Karpas-422 (cell line): ENCODE measurements at regions not wholly inside any gene's neighbourhood (a gene's known extent, or its start where the extent isn't known, plus 50 kb on each side); places are given as distances from the start of the nearest gene placed in this dataset.

ENCODE experiments used
- DNase-seq: peaks from one replicate; pipeline ENCODE4 v3.0.0-alpha.2; 2015
- H2AFZ ChIP-seq: fragments of 200-600 bp; sonication (generic); 2 replicates; pipeline ENCODE4 v1.6.1; 2014; ENCODE audit warnings: antibody characterized with exemption, low read length, mixed read lengths
- H3K27ac ChIP-seq: fragments of 200-600 bp; sonication (generic); 2 replicates; pipeline ENCODE4 v1.5.1; 2014; ENCODE audit warnings: mild to moderate bottlenecking, low read length, moderate library complexity
- H3K27me3 ChIP-seq: fragments of 200-600 bp; sonication (generic); 2 replicates; pipeline ENCODE4 v1.6.1; 2014; ENCODE audit warnings: low read length, mixed read lengths
- H3K36me3 ChIP-seq: fragments of 200-600 bp; sonication (generic); 2 replicates; pipeline ENCODE4 v1.6.1; 2014; ENCODE audit warnings: low read length, mixed read lengths; ENCODE audit not compliant: insufficient read depth
- H3K4me1 ChIP-seq: fragments of 200-600 bp; sonication (generic); 2 replicates; pipeline ENCODE4 v1.6.1; 2014; ENCODE audit warnings: mild to moderate bottlenecking, low read length, mixed read lengths
- H3K4me2 ChIP-seq: fragments of 200-600 bp; sonication (generic); 2 replicates; pipeline ENCODE4 v1.6.1; 2014; ENCODE audit warnings: low read length, low read depth, mild to moderate bottlenecking; ENCODE audit not compliant: poor library complexity, severe bottlenecking
- H3K4me3 ChIP-seq: fragments of 200-600 bp; sonication (generic); 2 replicates; pipeline ENCODE4 v1.5.1; 2014; ENCODE audit warnings: mild to moderate bottlenecking, antibody characterized with exemption, low read length, mixed read lengths
- H3K79me2 ChIP-seq: fragments of 200-600 bp; sonication (generic); 2 replicates; pipeline ENCODE4 v1.6.1; 2014; ENCODE audit warnings: mild to moderate bottlenecking, low read length, mixed read lengths
- H3K9ac ChIP-seq: fragments of 200-600 bp; sonication (generic); 2 replicates; pipeline ENCODE4 v1.6.0; 2014; ENCODE audit warnings: low read length
- H3K9me2 ChIP-seq: fragments of 200-600 bp; sonication (generic), shearing (Covaris generic); replicated peaks from 2 replicates; pipeline ENCODE4 v1.6.0; 2014; ENCODE audit warnings: mild to moderate bottlenecking, low read length, moderate library complexity; ENCODE audit not compliant: insufficient read depth
- H3K9me3 ChIP-seq: fragments of 300-700, 200-600 bp; sonication (generic); 2 replicates; pipeline ENCODE4 v1.6.1; 2014; ENCODE audit warnings: low read length, mixed read lengths
- H4K20me1 ChIP-seq: fragments of 200-600 bp; sonication (generic); 2 replicates; pipeline ENCODE4 v1.6.1; 2014; ENCODE audit warnings: mild to moderate bottlenecking, antibody characterized with exemption, low read length, low read depth; ENCODE audit not compliant: insufficient read depth

DNA sequence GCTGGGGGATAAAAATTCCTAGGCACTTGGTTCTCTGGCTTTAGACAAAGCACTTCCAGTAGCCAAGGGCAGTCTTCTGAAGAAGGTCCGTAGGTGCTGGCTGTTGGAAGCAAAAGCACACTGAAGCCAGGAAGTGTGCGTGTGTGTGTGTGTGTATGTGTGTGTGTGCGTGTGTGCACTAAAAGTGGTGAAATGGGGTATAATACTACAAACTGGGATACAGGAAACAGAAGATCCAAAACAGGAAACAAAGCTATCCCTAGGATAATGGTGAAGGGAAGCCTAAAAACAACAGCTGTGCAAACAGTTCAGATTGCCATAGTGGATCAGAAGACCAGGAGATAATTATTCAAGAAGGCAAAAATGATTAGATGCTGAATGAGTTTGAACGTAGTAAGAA lies 103.4 kb downstream of the IL20RB start:
- Histone ChIP-seq H4K20me1 (no peaks in the 10 kb centered on the region), H3K27ac (no peak overlapping the region), H3K36me3 (no peaks in the 10 kb centered on the region), H3K9me2 (no peaks in the 10 kb centered on the region), H3K79me2 (no peaks in the 10 kb centered on the region), H3K27me3 (no peaks in the 10 kb centered on the region), H3K9me3 (no peaks in the 10 kb centered on the region), H2AFZ (no peak overlapping the region), H3K4me3 (no peak overlapping the region), H3K4me2 (no peak overlapping the region), H3K4me1 (no peaks in the 10 kb centered on the region), H3K9ac (no peak overlapping the region)
- DNase-seq, result no peak

DNA sequence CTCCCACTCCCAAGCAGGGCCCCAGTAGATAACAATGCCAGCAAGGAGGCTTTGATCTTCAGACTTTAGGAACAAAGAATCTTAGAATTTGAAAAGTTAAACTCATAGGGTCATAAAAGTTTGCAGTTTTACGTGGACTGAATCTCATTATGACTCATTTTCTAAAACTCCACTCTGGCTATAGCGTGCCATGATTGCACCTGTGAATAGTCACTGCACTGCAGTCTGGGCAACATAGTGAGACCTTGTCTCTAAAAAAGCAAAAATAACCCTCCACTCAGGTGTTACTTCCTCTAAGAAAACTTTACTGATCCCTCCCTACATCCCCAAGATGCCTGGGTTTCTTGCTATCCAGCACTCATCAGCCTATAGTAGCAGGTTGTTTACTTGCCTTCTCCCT lies 104.5 kb downstream of the IL20RB start:
- no peaks in the 10 kb centered on the region for H3K79me2 ChIP-seq
- no peaks in the 10 kb centered on the region for H3K9me3 ChIP-seq
- no peaks in the 10 kb centered on the region for H3K27me3 ChIP-seq
- no peak overlapping the region for H3K4me2 ChIP-seq
- no peaks in the 10 kb centered on the region for H3K36me3 ChIP-seq
- H3K27ac ChIP-seq, result no peak overlapping the region
- no peak overlapping the region for H3K9ac ChIP-seq
- H3K9me2 ChIP-seq, result no peaks in the 10 kb centered on the region
- no peaks in the 10 kb centered on the region for H3K4me1 ChIP-seq
- no peak for DNase-seq
- H2AFZ ChIP-seq, result no peak overlapping the region
- H4K20me1 ChIP-seq, result no peaks in the 10 kb centered on the region
- H3K4me3 ChIP-seq, result no peak overlapping the region

DNA sequence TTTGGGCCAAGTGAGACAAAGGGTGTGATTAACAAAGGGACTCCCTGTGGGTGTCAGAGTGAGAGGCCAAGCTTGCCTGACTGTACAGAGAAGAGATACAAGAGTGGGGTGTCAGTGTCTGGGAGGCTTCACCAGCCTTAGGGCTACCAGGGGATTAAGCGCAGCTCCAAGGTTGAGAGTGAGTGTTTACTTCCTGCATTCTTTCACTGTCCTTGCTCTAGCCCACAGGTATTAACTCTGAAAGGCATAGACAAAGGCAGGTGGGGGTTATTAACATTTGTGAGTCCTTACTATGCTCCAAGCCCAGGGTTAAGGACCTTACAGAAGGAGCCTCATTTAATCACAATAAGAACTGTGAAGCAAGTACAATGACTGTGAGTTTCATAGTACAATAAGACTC lies 107.6 kb downstream of the IL20RB start:
- Histone ChIP-seq H3K4me3 (no peak overlapping the region), H3K9ac (no peak overlapping the region), H3K9me3 (no peaks in the 10 kb centered on the region), H3K36me3 (no peaks in the 10 kb centered on the region), H2AFZ (no peak overlapping the region), H3K79me2 (no peaks in the 10 kb centered on the region), H3K4me1 (no peaks in the 10 kb centered on the region), H3K9me2 (no peaks in the 10 kb centered on the region), H3K27ac (no peak overlapping the region), H3K27me3 (no peaks in the 10 kb centered on the region), H4K20me1 (no peaks in the 10 kb centered on the region), H3K4me2 (no peak overlapping the region)
- no peak for DNase-seq

DNA sequence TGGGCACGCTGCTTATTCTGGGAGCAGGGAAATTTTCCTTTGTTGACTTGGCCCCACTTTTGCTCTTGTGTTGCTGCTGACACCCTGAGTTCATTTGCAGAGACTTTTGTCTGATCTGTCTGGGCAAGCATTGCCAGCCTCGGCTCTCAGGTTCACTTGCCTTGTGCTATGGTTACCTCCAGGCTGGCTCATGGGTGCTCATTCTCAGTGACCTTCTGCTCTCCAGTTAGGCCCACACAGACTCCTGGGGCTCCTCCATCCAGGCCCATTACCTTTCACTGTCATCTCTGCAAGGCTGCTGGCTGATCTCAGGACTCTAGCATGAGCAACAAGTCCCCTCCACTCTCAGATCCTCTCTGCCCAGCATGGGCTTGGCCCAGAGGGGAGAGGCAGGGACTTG lies 108.3 kb downstream of the IL20RB start:
- H3K27ac ChIP-seq, result no peak overlapping the region
- H3K27me3 ChIP-seq, result no peaks in the 10 kb centered on the region
- no peaks in the 10 kb centered on the region for H3K4me1 ChIP-seq
- no peak overlapping the region for H3K9ac ChIP-seq
- H4K20me1 ChIP-seq, result no peaks in the 10 kb centered on the region
- H3K79me2 ChIP-seq, result no peaks in the 10 kb centered on the region
- H2AFZ ChIP-seq, result no peak overlapping the region
- H3K4me3 ChIP-seq, result no peak overlapping the region
- no peak for DNase-seq
- no peak overlapping the region for H3K4me2 ChIP-seq
- H3K9me2 ChIP-seq, result no peaks in the 10 kb centered on the region
- H3K36me3 ChIP-seq, result no peaks in the 10 kb centered on the region
- no peaks in the 10 kb centered on the region for H3K9me3 ChIP-seq

DNA sequence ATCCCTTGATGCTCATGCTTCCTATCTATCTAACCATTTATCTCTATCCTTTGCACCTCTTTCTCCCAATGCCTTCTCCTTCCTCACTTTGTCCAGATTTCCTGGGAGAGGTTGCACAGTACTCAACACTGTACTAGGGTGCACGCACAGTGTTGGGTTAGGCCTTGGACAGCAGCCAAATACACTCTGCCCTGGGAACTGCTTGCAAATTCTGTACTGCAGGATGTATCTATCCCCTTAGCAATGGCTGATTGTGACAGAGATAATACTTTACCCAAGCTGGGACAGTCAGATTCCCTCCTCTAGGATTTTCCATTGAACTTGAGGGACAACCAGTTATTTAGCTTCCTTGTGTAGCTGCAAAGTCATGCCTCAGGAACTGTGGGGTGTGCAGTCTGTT lies 113.3 kb downstream of the IL20RB start:
- Histone ChIP-seq H2AFZ (no peak overlapping the region), H3K4me2 (no peak overlapping the region), H3K79me2 (no peaks in the 10 kb centered on the region), H3K36me3 (no peaks in the 10 kb centered on the region), H3K9ac (no peak overlapping the region), H3K9me2 (no peaks in the 10 kb centered on the region), H3K27me3 (no peaks in the 10 kb centered on the region), H3K27ac (no peak overlapping the region), H3K4me1 (no peaks in the 10 kb centered on the region), H3K4me3 (no peak overlapping the region), H4K20me1 (no peaks in the 10 kb centered on the region), H3K9me3 (no peaks in the 10 kb centered on the region)
- no peak for DNase-seq

DNA sequence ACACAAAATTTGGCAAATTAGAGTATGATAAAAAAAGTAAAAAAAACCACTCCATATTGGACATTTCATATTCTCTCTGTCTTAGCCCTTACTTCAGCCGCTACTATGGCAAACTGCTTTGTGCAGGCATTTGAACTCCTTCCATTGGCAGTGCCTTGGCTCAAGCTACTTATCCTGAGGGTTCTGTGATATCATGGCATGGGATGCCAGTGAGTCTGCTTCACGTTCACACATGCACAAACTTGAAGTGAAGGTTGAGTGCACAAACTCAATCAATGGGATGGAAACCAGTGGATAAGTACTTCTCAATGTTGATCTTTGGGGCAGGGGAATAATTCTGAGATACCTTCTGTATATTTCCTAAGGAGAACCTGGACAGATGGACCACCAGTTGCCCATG lies 117.2 kb downstream of the IL20RB start:
- no peaks in the 10 kb centered on the region for H3K9me2 ChIP-seq
- DNase-seq, result no peak
- H3K9me3 ChIP-seq, result no peaks in the 10 kb centered on the region
- no peaks in the 10 kb centered on the region for H3K79me2 ChIP-seq
- no peak overlapping the region for H2AFZ ChIP-seq
- H3K27me3 ChIP-seq, result no peaks in the 10 kb centered on the region
- no peak overlapping the region for H3K4me3 ChIP-seq
- no peak overlapping the region for H3K4me2 ChIP-seq
- H3K36me3 ChIP-seq, result no peaks in the 10 kb centered on the region
- H3K4me1 ChIP-seq, result no peaks in the 10 kb centered on the region
- H3K9ac ChIP-seq, result no peak overlapping the region
- no peaks in the 10 kb centered on the region for H4K20me1 ChIP-seq
- no peak overlapping the region for H3K27ac ChIP-seq

DNA sequence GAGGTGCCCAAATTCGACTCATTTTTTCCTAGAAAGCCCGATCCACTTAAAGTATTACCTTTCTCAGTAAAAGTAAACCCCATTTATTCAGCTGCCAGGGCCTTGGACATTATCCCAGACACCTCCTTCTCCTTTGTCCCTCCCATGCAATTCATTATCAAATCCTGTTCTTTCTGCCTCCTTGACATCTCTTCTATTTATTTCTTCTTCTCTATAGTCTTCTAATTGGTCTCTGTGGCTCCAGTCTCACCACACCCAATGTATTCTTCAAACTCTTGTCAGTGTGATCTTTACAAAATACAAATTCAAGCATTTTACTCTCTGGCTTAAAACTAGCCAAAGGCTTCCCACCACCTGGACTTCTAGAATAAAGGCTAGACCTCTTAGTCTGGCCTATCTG lies 120.3 kb downstream of the IL20RB start:
- no peak overlapping the region for H2AFZ ChIP-seq
- no peak overlapping the region for H3K27ac ChIP-seq
- H3K4me2 ChIP-seq, result no peak overlapping the region
- H3K36me3 ChIP-seq, result no peaks in the 10 kb centered on the region
- no peaks in the 10 kb centered on the region for H3K9me2 ChIP-seq
- H3K4me1 ChIP-seq, result no peaks in the 10 kb centered on the region
- no peak for DNase-seq
- H4K20me1 ChIP-seq, result no peaks in the 10 kb centered on the region
- no peaks in the 10 kb centered on the region for H3K27me3 ChIP-seq
- no peaks in the 10 kb centered on the region for H3K9me3 ChIP-seq
- no peak overlapping the region for H3K9ac ChIP-seq
- no peaks in the 10 kb centered on the region for H3K79me2 ChIP-seq
- no peak overlapping the region for H3K4me3 ChIP-seq

DNA sequence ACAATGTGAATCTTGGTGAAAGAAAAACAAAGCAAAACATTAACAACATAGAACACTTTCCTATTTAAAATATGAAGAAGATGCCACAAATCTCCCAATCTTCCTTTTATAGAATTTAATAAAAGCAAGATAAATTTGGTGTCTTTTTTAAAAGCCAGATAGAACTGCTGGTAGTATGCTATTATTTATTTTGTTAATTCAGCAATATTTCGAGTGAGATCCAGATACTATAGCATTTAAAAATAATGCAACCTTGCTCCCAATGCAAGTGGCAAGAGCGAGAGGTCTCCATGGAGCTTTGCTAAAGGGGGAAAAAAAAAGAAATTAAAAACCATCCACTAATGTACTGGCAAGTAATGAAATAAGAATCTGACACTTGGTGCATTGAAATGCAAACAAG lies 121.8 kb downstream of the IL20RB start:
- Histone ChIP-seq H3K79me2 (no peaks in the 10 kb centered on the region), H3K4me3 (no peak overlapping the region), H3K27me3 (no peaks in the 10 kb centered on the region), H3K27ac (no peak overlapping the region), H3K9me2 (no peaks in the 10 kb centered on the region), H3K4me1 (no peaks in the 10 kb centered on the region), H2AFZ (no peak overlapping the region), H3K4me2 (no peak overlapping the region), H3K9me3 (no peaks in the 10 kb centered on the region), H3K9ac (no peak overlapping the region), H4K20me1 (no peaks in the 10 kb centered on the region), H3K36me3 (no peaks in the 10 kb centered on the region)
- DNase-seq, result no peak

DNA sequence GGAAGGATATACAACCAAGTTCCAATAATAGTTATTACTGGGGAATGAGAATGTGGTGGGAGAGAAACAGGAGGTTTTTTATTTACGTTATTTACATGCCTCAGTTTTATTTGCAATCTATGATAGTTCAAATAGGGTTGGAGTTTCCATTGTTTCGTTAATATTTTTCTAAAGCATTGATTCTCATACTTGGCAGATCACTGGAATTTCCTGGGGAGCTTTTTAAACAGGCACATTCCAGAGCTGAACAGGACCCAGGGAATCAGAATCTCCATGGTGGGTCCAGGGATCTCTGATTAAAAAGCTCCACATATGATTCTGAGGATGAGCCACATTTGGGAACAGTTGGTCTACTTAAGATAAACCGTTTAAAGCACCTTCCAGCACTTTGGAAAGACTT lies 123.9 kb downstream of the IL20RB start:
- no peaks in the 10 kb centered on the region for H3K4me1 ChIP-seq
- no peak overlapping the region for H2AFZ ChIP-seq
- no peaks in the 10 kb centered on the region for H3K27me3 ChIP-seq
- no peaks in the 10 kb centered on the region for H4K20me1 ChIP-seq
- no peak overlapping the region for H3K9ac ChIP-seq
- no peak overlapping the region for H3K4me3 ChIP-seq
- no peaks in the 10 kb centered on the region for H3K9me3 ChIP-seq
- DNase-seq, result no peak
- H3K36me3 ChIP-seq, result no peaks in the 10 kb centered on the region
- no peak overlapping the region for H3K4me2 ChIP-seq
- H3K27ac ChIP-seq, result no peak overlapping the region
- H3K79me2 ChIP-seq, result no peaks in the 10 kb centered on the region
- no peaks in the 10 kb centered on the region for H3K9me2 ChIP-seq
